ENCODE measurements at regions not wholly inside any gene's neighbourhood (a gene's known extent, or its start where the extent isn't known, plus 50 kb on each side); places are given as distances from the start of the nearest gene placed in this dataset.
"Not testable (repeated sequence)": the region's sequence is repeated elsewhere in the genome, so short reads cannot be mapped to it uniquely, and the experiment has no call there.

DNA sequence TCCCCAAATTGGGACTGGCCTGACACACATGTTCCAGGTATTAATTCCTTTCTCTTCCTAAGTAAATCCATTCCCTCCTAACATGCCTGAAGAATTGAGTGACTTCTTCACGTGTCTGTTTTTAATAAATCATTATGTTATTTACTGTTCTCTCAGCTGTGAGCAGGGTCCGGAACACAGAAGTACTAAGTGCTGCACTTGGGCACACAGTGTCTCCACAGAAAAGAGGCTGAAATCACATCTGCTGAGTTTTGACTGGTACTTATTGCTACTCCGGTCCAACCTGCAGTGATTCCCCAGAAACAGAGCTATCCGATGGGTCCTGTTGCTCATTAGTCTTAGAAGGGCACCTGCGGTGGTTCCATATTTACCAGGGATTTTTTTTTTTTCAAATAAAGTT lies 202.6 kb downstream of the RBM46 start:
- no peak for DNase-seq

DNA sequence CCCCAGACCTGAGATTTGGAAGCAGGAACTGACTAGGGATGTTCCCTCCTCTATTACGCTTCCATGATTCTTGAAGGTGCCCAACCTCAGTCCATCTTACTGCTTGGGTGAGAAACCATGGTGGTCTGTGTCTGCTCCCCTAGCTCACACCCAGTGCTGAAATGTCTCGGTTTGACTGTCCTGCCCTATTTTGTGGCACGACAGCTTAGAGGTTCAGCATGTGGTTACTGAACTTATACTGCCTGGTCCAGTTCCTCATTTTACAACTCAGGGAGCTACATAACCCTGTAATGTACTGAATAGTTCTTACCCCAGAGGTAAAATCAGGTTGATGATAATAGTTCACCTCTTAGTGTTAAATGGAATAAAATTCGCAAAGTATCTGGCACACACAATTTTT lies 203.1 kb downstream of the RBM46 start:
- DNase-seq = no peak

DNA sequence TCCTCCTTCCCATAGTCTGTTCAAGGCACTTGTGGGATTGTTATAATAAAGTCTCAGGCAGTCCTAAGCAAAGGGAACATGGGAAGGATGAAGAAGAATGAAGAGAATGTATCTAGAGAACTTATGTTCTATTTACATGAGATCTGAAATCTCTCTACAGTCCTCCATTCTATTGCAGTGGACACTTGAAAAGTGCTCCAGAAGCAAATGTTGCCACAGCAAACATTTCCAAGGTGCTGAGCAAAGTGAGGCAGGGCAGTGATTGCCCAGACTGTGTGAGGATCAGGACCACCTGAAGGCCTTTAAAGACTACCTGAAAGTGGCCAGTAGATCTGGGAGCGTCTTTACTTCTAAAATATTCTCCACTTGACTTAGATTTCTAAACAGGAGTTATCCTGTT lies 203.5 kb downstream of the RBM46 start:
- DNase-seq = no peak

DNA sequence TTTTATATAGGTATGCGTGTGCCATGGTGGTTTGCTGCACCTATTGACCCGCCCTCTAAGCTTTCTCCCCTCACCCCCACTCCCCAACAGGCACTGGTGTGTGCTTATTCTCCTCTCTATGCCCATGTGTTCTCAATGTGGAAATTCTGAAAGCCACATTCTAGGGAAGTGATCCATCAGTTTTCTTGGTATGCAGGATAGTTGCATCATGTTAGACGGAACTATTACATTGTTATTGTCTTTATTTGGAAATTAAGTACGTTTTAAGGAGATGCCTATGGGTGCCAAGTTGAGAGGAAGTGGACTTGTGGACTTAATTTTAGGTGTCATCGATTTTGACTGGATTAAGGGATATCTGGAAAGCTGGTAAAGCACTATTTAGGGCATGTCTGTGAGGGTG lies 204.6 kb downstream of the RBM46 start:
- no peak for DNase-seq

DNA sequence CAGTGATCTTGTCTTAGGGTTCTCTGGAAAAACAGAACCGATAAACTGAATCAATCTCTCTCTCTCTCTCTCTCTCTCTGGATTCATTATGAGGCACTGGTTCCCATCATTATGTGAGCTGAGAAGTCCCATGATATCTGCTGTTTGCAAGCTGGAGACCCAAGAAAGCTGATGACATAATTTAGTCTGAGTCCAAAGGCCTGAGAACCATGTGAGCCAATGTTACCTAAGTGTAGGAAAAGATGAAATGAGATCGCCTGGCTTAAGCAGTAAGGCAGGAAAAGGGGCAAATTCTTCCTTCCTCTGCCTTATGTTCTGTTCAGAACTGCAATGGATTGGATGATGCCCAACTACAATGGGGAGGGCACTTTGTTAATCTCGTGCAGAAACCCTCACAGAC lies 207.4 kb downstream of the RBM46 start:
- DNase-seq = no peak

DNA sequence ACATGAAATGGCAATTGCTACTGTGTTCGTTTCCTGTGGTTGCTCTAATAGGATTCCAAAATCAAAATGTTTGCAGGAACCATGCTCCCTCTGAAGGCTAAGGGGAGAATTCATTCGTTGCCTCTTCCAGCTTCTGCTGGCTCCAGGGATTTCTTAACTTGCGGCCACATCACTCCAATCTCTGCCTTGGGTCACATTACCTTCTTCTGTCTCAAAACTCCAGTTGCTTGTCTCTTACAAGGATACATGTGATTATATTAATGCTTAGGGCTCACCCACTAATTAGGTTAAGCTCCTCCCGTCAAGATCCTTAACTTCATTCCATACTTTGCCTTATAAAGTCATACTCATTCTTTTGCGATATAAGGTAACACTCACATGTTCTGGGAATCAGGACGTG lies 208.4 kb downstream of the RBM46 start:
- DNase-seq = no peak

DNA sequence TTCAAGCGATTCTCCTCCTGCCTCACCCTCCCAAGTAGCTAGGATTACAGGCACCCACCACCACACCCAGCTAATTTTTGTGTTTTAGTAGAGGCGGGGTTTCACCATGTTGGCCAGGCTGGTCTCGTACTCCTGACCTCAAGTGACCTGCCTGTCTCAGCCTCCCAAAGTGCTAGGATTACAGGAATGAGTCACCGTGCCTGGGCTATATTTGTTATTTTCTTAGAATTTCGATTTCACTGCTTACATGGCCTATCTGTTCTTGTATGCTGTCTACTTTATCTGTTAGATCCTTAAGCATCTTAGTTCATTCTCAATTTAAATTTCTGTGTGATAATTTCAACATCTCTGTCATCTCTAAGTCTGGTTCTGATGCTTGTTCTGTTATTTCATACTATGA lies 210.6 kb upstream of the NPY2R start:
- not testable (repeated sequence) for DNase-seq

DNA sequence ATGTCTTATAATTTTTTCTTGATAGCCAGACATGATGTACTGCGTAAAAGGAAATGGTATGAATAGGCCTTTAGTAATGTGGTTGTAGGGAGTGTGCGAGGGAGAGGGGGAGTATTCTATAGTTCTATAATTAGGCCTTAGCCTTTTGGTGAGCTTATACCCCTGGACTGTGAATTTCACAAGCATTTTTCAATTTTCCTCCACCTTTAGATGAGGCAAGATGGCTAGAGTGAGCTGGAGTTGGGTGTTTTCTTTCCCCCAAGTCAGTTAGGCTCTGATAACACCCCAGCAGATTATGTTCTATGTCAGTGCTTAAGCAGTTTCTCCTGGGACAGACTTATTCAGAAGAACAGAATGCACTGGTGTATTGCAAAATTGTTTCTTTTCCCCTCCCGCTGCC lies 210.2 kb upstream of the NPY2R start:
- DNase-seq = no peak

DNA sequence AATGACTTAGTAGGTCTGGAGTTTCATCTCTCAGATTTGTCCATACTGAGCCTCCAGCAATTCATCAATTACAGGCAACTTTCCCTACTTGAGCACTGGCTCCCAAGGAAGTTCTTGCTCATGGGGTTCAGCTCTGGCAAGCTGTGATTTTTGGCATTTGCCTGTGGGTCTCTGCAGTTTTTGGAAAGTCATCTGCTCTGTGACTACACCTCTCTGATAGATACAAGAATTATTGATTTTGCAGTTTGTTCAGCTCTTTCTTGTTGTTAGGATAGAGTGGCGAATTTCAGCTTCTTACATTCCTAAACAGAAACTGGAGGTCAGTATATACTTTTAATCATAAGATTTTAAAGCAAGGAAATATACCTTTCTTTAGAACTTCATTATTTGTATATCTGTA lies 209.7 kb upstream of the NPY2R start:
- DNase-seq = no peak

DNA sequence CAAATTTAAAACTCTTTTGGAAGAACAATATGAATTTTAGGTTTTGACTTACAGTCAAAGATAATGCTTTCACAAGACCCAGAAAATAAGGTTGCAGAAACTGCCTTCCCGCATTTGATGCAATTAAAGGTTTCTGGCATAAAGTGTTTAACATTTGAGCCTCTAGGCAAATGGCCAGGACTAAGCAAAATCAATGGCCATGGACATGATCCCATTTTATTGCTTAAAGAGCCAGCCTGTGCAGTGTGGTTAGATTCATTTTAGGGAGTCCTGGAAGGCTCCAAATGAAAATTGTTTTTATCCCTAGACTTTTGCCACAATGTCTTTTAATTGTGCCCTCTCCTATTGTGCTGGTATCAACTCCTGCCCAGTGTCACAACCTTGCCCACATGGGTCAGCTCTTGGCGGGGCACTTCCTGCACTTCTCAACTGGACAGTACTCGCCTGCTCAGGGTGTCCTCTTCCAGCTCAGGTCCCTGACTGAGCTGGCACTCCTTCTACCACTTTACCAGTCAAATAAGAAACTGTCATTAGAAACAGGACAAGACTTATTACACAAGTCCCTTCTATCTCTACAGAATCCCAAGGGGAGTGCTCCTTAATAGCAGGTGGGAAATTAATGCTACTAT lies 208.4 kb upstream of the NPY2R start:
- no peak for DNase-seq

DNA sequence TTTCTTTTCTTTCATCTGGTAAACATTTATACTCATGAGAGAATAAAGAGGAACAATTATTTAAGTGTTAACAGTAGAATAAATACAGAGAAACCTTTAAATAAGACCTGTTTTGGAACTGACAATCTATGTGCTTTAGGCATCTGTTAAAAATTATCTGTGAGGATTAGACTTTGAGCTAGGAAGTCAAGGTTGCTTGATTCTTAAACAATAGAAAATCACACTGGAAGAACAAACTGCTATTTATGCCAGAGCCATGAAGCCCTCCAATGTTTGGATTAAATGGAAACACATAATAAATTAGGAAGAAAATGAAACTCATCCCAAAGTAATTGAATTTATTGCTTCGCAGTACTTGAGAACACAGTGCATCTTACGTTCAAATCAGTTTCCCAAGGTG lies 207.2 kb upstream of the NPY2R start:
- DNase-seq = no peak

DNA sequence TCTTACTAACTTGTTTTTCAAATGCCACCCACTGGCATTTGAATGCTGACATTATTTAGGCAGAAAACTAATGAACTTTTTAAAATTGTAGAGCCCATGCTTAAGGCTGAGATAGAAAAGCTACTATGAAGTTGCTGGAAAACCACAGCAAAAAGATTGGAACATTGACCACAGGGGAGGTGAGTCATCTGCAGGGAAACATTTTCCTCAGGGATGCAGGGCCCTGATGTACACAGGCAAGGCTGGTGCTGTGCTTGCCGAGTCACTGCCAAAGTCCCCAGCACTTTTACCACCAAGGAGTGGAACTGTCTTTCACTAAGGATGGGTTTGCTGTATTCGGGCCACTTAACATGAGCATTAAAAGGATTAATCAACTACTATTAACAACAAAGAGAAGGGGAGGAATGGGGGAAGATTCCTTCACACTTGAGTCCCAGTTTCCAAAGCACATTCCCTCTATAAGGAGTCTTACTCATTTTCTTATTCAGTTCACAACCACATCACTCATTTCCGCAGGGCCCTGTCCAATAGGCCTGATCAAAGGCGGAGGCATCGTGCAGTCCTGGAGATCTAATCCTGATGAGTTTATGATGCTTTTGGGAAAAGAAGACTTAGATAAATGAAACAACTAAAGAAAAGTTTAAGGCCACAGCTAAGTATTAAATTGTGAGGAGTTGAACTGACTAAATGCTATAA lies 202.9 kb upstream of the NPY2R start:
- no peak for DNase-seq

DNA sequence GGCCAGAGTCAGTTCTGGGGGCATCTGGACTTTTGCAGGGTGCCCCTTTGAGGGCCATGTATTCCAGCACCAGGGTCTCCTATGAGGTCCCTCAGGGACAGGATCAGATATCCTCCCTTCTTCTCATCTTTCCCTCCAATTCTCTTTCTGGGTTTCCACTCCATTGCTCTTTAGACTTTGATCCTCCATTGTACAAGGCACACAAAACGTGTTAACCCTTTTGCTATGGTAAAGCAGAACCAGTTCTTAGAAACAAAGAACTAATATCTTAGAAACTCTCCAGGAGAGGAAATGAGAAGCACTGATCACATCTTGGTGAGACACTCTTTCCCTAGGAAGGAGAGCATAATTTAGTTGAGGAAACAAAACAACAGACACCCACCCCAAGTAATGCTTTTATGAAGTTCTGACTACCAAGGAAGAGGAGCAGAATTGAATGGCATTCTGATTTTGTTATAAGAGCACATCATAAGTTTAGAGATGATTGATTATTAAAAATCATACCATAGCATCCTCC lies 200.7 kb upstream of the NPY2R start:
- no peak for DNase-seq

DNA sequence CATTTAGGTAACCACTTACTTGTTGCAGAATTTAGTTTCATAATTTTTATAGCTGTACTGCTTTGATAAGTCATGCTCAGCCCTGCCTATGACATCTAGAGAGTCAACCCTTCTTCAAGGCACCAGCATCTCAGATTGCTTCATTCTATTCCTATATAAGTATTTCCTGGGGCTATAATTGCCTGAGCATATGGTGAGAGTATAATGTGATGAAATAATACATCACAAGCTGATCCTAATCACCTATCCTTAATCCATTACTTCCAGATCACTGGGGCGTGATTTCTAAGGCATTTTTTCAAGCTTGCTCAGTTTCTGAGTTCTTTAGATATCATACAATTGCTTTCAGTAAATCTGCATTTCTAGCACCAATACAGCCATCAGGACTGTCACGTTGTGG lies 200.0 kb upstream of the NPY2R start:
- no peak for DNase-seq

DNA sequence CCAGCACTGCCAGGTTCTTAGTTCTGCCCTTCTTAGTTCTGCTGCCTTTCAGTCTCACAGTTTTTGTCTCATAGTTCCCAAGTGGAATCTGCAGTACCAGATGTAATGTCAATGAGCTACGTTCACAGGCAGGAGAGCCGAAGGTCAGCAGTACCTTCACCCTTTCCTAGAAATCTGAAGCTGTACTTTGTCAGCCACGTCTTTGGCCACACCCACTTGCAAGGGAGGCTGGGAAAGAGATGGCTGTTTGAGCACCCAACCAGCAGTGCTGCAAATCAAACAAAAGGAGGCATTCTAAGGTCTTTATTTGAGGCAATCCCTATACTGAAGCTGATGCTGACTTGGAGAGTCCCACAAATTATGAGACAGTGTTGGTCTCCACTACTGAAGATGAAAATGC lies 199.1 kb upstream of the NPY2R start:
- no peak for DNase-seq

DNA sequence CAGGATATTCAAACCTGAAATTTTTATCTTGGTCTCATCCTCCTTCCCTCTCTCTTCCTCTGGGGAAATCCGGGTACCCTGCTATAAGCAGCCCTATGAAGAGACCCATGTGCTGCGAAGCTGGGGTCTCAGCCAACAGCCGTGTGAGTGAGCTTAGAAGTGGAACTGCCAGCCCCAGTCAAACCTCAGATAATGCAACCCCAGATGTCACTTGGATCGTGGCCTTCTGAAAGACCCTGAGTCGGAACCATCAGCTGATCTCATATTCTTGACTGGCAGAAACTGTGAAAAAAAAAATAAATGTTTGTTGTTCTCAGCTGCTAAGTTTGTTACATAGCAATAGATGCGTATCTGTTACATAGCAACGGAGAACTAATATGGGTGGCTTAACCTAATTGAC lies 198.1 kb upstream of the NPY2R start:
- no peak for DNase-seq

DNA sequence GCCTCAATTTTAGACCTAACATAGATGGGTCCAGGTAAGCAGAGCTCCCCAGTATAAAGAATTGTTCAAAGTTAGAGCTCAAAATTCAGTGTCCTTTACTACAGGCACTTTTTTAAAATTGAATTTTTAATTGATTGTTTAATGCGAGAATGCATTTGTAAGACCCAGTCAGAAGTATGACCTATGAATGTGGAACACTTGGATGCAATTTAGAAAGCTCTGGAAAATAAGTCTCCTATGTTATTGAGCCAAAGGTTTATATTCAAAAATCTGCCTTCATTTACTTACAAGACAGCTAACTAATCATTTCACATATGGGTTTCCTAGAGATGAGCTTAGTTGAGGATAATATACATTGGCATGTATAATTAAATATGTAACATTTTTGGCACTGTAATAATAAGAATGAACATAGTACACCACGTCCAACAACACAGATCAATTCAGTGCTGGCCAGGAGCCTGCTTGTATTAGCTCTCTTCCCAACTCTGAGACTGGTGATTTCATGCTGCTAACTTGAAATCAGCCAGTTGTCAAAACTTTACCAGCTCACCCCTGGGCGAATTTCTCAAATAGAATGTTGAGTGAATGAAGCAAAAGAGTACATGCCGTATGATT lies 197.2 kb upstream of the NPY2R start:
- DNase-seq = no peak

DNA sequence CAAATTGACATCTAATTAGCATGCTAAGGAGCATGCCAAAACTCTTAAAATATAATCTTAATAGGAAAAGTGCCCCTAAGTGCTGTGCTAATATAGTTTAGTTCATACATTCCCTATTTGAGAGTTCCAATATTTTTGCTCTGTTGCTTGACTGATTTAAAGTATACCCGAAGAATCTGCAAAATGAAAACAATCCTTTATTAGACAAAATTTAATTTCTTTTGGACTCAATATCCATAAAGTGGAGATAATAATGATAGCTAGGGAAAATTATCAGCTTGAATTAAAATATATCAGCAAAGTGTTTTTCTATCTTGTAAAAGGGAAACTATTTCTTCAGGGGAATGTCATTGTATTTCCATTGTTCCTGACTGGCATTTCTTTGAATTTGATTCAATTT lies 196.0 kb upstream of the NPY2R start:
- no peak for DNase-seq

DNA sequence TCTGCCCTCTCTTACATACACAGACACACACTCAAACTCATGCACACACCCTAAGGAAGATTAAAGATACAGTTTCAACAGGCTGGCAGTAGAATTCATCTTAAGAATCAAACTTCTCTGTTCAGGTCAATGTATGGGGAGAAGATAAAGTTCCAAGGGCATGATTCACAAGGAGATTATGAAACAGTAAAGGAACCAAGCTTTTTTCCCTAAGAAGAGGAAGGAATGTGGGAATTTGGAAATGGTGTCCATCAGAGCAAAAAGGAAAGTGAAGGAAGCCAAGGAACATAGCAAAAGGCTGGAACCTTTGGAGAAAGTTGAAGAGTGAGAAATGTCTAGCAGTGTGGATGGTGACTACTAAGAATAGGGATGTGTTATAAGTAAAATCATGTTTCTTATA lies 191.0 kb upstream of the NPY2R start:
- DNase-seq = no peak

DNA sequence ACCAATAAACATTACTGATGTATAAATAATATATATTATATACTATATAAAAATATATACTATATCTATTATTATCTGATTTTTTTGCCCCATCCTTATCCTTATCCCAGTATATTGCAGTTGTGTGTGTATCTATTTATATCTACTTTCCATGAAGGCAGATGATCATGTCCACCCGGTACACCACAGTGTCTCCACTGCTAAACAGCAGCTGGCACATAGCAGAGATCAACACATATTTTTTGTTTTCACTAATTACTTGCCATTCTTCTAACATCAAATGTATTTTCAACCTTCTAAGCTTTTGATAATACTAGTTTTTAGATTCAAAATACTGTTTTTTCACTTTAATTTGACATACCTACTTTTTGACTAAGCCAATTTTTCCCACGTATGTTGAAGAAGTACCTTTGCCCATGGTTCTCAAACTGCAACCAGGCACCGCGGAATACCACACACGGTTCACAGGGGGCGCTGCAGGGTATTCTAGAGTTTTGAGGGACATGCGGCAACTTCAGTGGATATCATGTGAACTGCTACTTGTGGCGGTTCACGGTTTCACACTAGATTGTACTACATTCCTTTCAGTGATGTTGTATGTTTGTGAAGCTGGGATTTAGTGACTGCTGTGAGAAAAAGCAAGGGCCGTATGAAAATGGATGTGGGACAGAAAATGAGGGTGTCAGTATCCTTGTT lies 182.5 kb upstream of the NPY2R start:
- no peak for DNase-seq

DNA sequence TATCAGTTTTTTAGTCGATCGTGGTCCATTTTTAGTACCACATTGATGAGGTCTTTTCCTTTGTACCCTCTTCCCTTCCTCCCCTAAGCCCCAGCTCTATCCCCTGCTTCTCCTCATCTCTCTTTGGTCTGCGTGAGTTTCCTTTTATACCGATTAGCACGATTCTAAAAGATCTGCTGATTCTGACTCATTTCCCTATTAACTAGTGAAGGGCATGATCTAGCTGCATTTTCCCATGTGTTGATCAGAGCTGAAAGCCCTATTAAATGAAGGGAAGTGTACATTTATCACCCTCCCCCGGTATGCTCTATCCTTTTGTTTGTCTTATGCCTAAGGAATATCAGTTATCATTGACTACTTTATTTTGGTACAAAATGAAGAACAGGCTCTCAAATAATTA lies 181.7 kb upstream of the NPY2R start:
- DNase-seq = no peak

DNA sequence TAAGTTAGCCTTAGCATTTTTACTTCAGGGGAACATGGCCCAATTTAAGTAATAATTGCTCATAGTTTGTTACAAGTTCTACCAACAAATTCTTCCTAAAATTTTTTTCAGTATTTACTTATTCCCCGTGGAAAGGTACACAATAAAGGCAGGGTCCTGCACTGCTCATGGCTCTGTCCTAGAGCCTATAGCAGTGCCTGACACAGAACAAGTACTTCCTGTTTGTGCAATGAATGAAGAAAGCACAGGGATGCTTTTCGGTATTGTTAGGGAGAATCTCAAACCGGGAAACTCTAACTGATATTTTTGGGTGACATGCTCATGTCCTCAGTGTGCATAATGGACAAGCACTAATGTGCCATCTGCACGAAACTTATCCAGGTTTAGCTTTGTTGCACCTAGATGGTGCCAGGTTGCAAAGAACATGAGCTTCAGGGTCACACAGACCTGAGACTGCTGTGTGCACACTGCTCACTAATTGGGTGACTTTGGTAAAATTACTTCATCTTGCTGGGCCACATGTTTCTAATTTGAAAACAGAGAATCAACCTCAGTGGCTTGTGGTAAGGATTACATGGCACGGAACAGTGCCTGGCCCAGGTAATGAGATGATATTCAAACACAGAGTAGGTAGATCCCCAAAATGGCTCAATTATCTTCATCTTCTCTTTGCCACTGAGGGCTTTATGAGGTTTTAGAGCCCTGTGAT lies 175.8 kb upstream of the NPY2R start:
- DNase-seq = no peak

DNA sequence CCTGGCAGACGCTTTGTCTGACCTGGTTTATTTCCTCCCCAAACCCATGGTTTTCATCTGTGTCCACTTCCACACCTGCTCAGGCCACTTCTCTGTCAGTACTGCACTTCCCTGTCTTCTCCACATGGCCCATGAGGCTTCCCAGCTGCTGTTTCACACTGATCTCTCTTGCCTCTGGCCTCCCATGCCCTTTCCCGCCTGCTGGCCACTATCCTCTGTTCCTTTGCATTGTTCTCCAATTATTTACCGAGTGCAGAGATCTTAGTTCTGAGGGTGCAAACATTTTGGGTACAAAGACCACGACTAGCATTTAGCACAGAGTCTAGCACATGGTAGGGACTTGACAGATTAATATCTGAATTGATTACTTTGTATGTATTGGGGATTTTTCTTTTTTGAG lies 174.8 kb upstream of the NPY2R start:
- no peak for DNase-seq

Measured in NCI-H1048 (cell line).